HepG2 (cell line): ENCODE measurements at regions not wholly inside any gene's neighbourhood (a gene's known extent, or its start where the extent isn't known, plus 50 kb on each side); places are given as distances from the start of the nearest gene placed in this dataset.

Experiments used
- ATAC-seq: fragments of 200-7000 bp; cut with Tn5 transposase; 3 replicates; pipeline ENCODE4 v1.9.1; 2020; ENCODE audit warnings: mild to moderate bottlenecking, moderate library complexity
- BruUV-seq: library from RNA; stranded (reverse); fragments of 400-500 nt; replicated peaks from 2 replicates; lab custom pipeline; 2021; lab: Mats Ljungman, UMichigan
- CTCF ChIA-PET: fragments of 300-600 bp; formaldehyde crosslinking; extraction: SDS; loops from one replicate; lab custom pipeline; 2021; ENCODE audit warnings: low total read pairs, inconsistent platforms, low intra/inter-chr PET ratio; lab: Yijun Ruan, JAX
- POLR2A ChIA-PET: fragments of 350-600 bp; sonication (Branson Sonifier 250); formaldehyde crosslinking; loops from one replicate; lab custom pipeline; 2020; ENCODE audit warnings: antibody characterized with exemption, inconsistent platforms; lab: Yijun Ruan, JAX
- DNase-seq: peaks from one replicate; pipeline ENCODE4 v3.0.0-alpha.2; 2015; ENCODE audit warnings: low spot score
- FAIRE-seq: peaks from 3 replicates; lab custom pipeline; 2011; peaks lifted over from hg19 to GRCh38; lab: Jason Lieb, UNC
- H2AFZ ChIP-seq: one replicate; pipeline ENCODE4 v1.6.1; 2011; ENCODE audit warnings: low read length, inconsistent platforms
- H3K27ac ChIP-seq: fragments of 300-600 bp; 3 replicates; pipeline ENCODE4 v1.8.0; 2011; ENCODE audit warnings: mixed run types, mild to moderate bottlenecking, mixed read lengths, low read length, inconsistent platforms; ENCODE audit not compliant: insufficient read depth; ENCODE audit errors: extremely low read length
- H3K27me3 ChIP-seq, 2 experiments: fragments of 200-600 bp in 1 of 2; 2 replicates in 1 of 2; 3 replicates in 1 of 2; pipeline versions ENCODE4 v1.6.0 to v1.8.0; 2011; ENCODE audit warnings: low read length in 2 of 2, mild to moderate bottlenecking in 2 of 2, moderate library complexity in 2 of 2, inconsistent platforms in 1 of 2; ENCODE audit not compliant: insufficient read depth in 2 of 2, control insufficient read depth in 1 of 2
- H3K36me3 ChIP-seq, 2 experiments: fragments of 200-600 bp in 1 of 2; replicated peaks in 1 of 2; 2 replicates in 1 of 2; 3 replicates in 1 of 2; pipeline versions ENCODE4 v1.5.1 to v1.8.0; 2011; ENCODE audit warnings: low read length in 2 of 2, inconsistent platforms in 1 of 2; ENCODE audit not compliant: insufficient read depth in 2 of 2, control insufficient read depth in 1 of 2
- H3K4me1 ChIP-seq: 2 replicates; pipeline ENCODE4 v1.5.1; 2012; ENCODE audit warnings: low read length, inconsistent platforms; ENCODE audit not compliant: insufficient read depth
- H3K4me2 ChIP-seq: 2 replicates; pipeline ENCODE4 v1.6.0; 2011; ENCODE audit warnings: low read depth, low read length, inconsistent platforms
- H3K4me3 ChIP-seq, 3 experiments: fragments of 200-600 bp in 1 of 3; sonication (generic), shearing (Covaris generic) in 1 of 3; replicated peaks in 1 of 3; 2 replicates each; pipeline ENCODE4 v1.5.1; 2011 to 2016; ENCODE audit warnings: low read length in 3 of 3, inconsistent platforms in 2 of 3, low read depth in 2 of 3, mild to moderate bottlenecking in 2 of 3, control low read depth in 1 of 3, mixed read lengths in 1 of 3; ENCODE audit not compliant: insufficient read depth in 1 of 3
- H3K79me2 ChIP-seq: one replicate; pipeline ENCODE4 v1.6.1; 2011; ENCODE audit warnings: low read length, inconsistent platforms; ENCODE audit not compliant: insufficient read depth
- H3K9ac ChIP-seq: 2 replicates; pipeline ENCODE4 v1.6.0; 2011; ENCODE audit warnings: mild to moderate bottlenecking, low read depth, low read length, inconsistent platforms; ENCODE audit not compliant: insufficient read depth
- H3K9me3 ChIP-seq: 2 replicates; pipeline ENCODE4 v1.5.1; 2012; ENCODE audit warnings: mild to moderate bottlenecking, low read length
- H4K20me1 ChIP-seq: 2 replicates; pipeline ENCODE4 v1.6.0; 2011; ENCODE audit warnings: inconsistent platforms, mild to moderate bottlenecking, low read length, moderate library complexity; ENCODE audit not compliant: insufficient read depth
- ATAD3A ChIP-seq: sonication (generic); formaldehyde crosslinking; IDR thresholded peaks from 2 replicates; pipeline ENCODE4 v1.4.0; 2020; ENCODE audit warnings: missing genetic modification reagents
- ATM ChIP-seq: fragments of 450-650 bp; IDR thresholded peaks from 2 replicates; pipeline ENCODE4 v1.7.1; 2017; ENCODE audit warnings: mild to moderate bottlenecking, borderline replicate concordance
- FOXC1 ChIP-seq: sonication (generic); formaldehyde crosslinking; IDR thresholded peaks from 2 replicates; pipeline ENCODE4 v1.8.0; 2022; ENCODE audit warnings: mild to moderate bottlenecking, missing genetic modification reagents, borderline replicate concordance
- IRX3 ChIP-seq: sonication (generic); formaldehyde crosslinking; IDR thresholded peaks from 2 replicates; pipeline ENCODE4 v1.8.1; 2023; ENCODE audit warnings: mild to moderate bottlenecking, low read depth, missing genetic modification reagents, borderline replicate concordance
- PAWR ChIP-seq: sonication (generic); formaldehyde crosslinking; IDR thresholded peaks from 2 replicates; pipeline ENCODE4 v1.4.0; 2020; ENCODE audit warnings: missing genetic modification reagents, mild to moderate bottlenecking, borderline replicate concordance
- PREB ChIP-seq: sonication (generic); formaldehyde crosslinking; IDR thresholded peaks from 2 replicates; pipeline ENCODE4 v1.4.0; 2020; ENCODE audit warnings: missing genetic modification reagents
- ZNF253 ChIP-seq: sonication (generic); formaldehyde crosslinking; IDR thresholded peaks from 2 replicates; pipeline ENCODE4 v1.8.0; 2022; ENCODE audit warnings: mild to moderate bottlenecking, missing genetic modification reagents, borderline replicate concordance
- ZNF260 ChIP-seq: sonication (generic); formaldehyde crosslinking; IDR thresholded peaks from 2 replicates; pipeline ENCODE4 v1.4.0; 2020; ENCODE audit warnings: missing genetic modification reagents, low read depth, mild to moderate bottlenecking, borderline replicate concordance
- ZNF335 ChIP-seq: sonication (generic); formaldehyde crosslinking; IDR thresholded peaks from 2 replicates; pipeline ENCODE4 v1.4.0; 2020; ENCODE audit warnings: missing genetic modification reagents
- in situ Hi-C: cut with HindIII; loops from 2 replicates; pipeline ENCODE4 v1.10.0; 2017; ENCODE audit warnings: low pct_unique_long_range_greater_than_20kb; ENCODE audit not compliant: extremely low pct_ligation_motif_present
- intact Hi-C: fragments of 100-400 bp; cut with micrococcal nuclease; formaldehyde crosslinking; loops from one replicate; pipeline ENCODE4 v1.10.0; 2022; ENCODE audit not compliant: unreplicated experiment

- no peak for TF ChIP-seq ZNF335 (CRISPR knock-in tag)
- TF ChIP-seq FOXC1 (CRISPR knock-in tag), result no peak
Measured at GRCh38 chr13:57527114-57527735, 104.3 kb upstream of the PCDH17 start (continued).

GRCh38 chr13:57531256-57531655, 100.3 kb upstream of the PCDH17 start:
- Histone ChIP-seq H3K79me2 (no peaks in the 10 kb centered on the region), H3K27me3 (no peaks in the 10 kb centered on the region), H3K4me1 (no peaks in the 10 kb centered on the region), H2AFZ (no peak overlapping the region), H3K9me3 (peaks cover 87% of the 10 kb centered on the region), H3K4me2 (no peak overlapping the region), H3K27ac (no peak overlapping the region), H3K36me3 (no peaks in the 10 kb centered on the region), H3K9ac (no peak overlapping the region), H3K4me3 (no peak overlapping the region), H4K20me1 (no peaks in the 10 kb centered on the region)
- in situ Hi-C loops (no loop called here), intact Hi-C loops (no loop called here)
- ATAC-seq (no peak), FAIRE-seq (no peak), DNase-seq (no peak)
- ChIA-PET POLR2A (no interaction called here), CTCF (no interaction called here)
- no TSS peak for BruUV-seq
- no peak for TF ChIP-seq ATAD3A (CRISPR knock-in tag)
- no peak for TF ChIP-seq PREB (CRISPR knock-in tag)
- TF ChIP-seq ZNF260 (CRISPR knock-in tag), result no peak
- no peak for TF ChIP-seq ATM
- TF ChIP-seq IRX3 (CRISPR knock-in tag), result no peak
- TF ChIP-seq ZNF253 (CRISPR knock-in tag), result no peak
- no peak for TF ChIP-seq PAWR (CRISPR knock-in tag)
